ENCODE measurements at regions not wholly inside any gene's neighbourhood (a gene's known extent, or its start where the extent isn't known, plus 50 kb on each side); places are given as distances from the start of the nearest gene placed in this dataset.
"Not testable (repeated sequence)": the region's sequence is repeated elsewhere in the genome, so short reads cannot be mapped to it uniquely, and the experiment has no call there.

GRCh38 chr7:138339229-138339628 is 120.8 kb upstream of the TRIM24 start:
- not testable (repeated sequence) for H3K9ac ChIP-seq (ENCODE audit: low read depth, low read length); ATAC-seq (ENCODE audit: low read depth)

More at GRCh38 chr7:138339229-138339628, 120.8 kb upstream of the TRIM24 start:
- H3K4me1 ChIP-seq (ENCODE audit: control insufficient read depth, insufficient read depth, low read length); H3K56ac ChIP-seq (ENCODE audit: extremely low read depth, insufficient read depth, low read length); H2BK120ac ChIP-seq (ENCODE audit: low read depth, low read length); dilution Hi-C loops (cut with HindIII; ENCODE audit: low sequenced_read_pairs, unreplicated experiment); H3K4ac ChIP-seq (ENCODE audit: low read depth, low read length); H3K23ac ChIP-seq (ENCODE audit: low read depth, low read length); H4K91ac ChIP-seq (ENCODE audit: insufficient read depth, low read depth, low read length); H2BK20ac ChIP-seq (ENCODE audit: low read depth, low read length); H3K27ac ChIP-seq (ENCODE audit: insufficient read depth, low read length); H3K79me1 ChIP-seq (ENCODE audit: low read depth in 1 of 2, low read length in 2 of 2); CTCF ChIA-PET; H2AK5ac ChIP-seq (ENCODE audit: low read depth, low read length); H4K8ac ChIP-seq (ENCODE audit: low read depth in 2 of 2, low read length in 2 of 2); H4K5ac ChIP-seq (ENCODE audit: low read depth, low read length); H3K9me1 ChIP-seq (ENCODE audit: insufficient read depth, low read length); H3K4me3 ChIP-seq (ENCODE audit: insufficient read depth, low read depth, low read length); H2AK9ac ChIP-seq (replicated peaks; ENCODE audit: low read depth, low read length, poor library complexity); H3K27me3 ChIP-seq (ENCODE audit: control insufficient read depth, insufficient read depth, low read length); H2BK5ac ChIP-seq (ENCODE audit: low read depth, low read length, poor library complexity, severe bottlenecking); H4K20me1 ChIP-seq (ENCODE audit: insufficient read depth, low read length); H3K18ac ChIP-seq (ENCODE audit: low read depth, low read length); H2BK15ac ChIP-seq (ENCODE audit: low read depth, low read length); H3K36me3 ChIP-seq (ENCODE audit: control insufficient read depth, insufficient read depth, low read length); H3K4me2 ChIP-seq (ENCODE audit: low read depth, low read length); H3K9me3 ChIP-seq (ENCODE audit: control insufficient read depth, insufficient read depth, low read length); H3K14ac ChIP-seq (replicated peaks; ENCODE audit: low read depth, low read length); H2AFZ ChIP-seq (replicated peaks; ENCODE audit: low read length, poor library complexity); DNase-seq; in situ Hi-C loops (cut with MboI; ENCODE audit: low sequenced_read_pairs); BruUV-seq (replicated peaks); intact Hi-C loops (cut with micrococcal nuclease); POLR2A ChIA-PET (ENCODE audit: unreplicated experiment): not testable (repeated sequence)
- 58% methylated on average over 3 of the region's 7 CpGs; no CpG with 5 or more reads in 1 of the 2 experiments for WGBS, 2 experiments (ENCODE audit: extremely low coverage in 2 of 2, insufficient read length in 1 of 2)

Data from IMR-90 (cell line).